HG02759 (cell line): ENCODE measurements at regions not wholly inside any gene's neighbourhood (a gene's known extent, or its start where the extent isn't known, plus 50 kb on each side); places are given as distances from the start of the nearest gene placed in this dataset.

Source experiments
- ATAC-seq: cut with Tn5 transposase; IDR thresholded peaks from one replicate; pipeline ENCODE4 v1.9.1; 2021; ENCODE audit warnings: mild to moderate bottlenecking, moderate library complexity; ENCODE audit not compliant: unreplicated experiment

GRCh38 chr4:133891011-133891410 is 310.6 kb downstream of the PABPC4L start:
- ATAC-seq = no peak

GRCh38 chr4:133887723-133888122 is 313.9 kb downstream of the PABPC4L start:
- no peak for ATAC-seq

GRCh38 chr4:133869486-133869885 is 332.1 kb downstream of the PABPC4L start:
- ATAC-seq = no peak

- ATAC-seq = no peak
Measured at GRCh38 chr4:133868856-133869255, 332.7 kb downstream of the PABPC4L start.

- ATAC-seq = no peak
Measured at GRCh38 chr4:133866328-133866699, 335.3 kb downstream of the PABPC4L start.

- no peak for ATAC-seq
Measured at GRCh38 chr4:133865612-133866327, 335.8 kb downstream of the PABPC4L start.

- ATAC-seq = no peak
Measured at GRCh38 chr4:133863153-133863552, 338.4 kb downstream of the PABPC4L start.

- no peak for ATAC-seq
Measured at GRCh38 chr4:133856731-133857355, 344.7 kb downstream of the PABPC4L start.

GRCh38 chr4:133855001-133855400 is 346.6 kb downstream of the PABPC4L start:
- no peak for ATAC-seq

GRCh38 chr4:133839326-133839725 is 362.3 kb downstream of the PABPC4L start:
- ATAC-seq = no peak

- no peak for ATAC-seq
Measured at GRCh38 chr4:133823177-133823576, 378.4 kb downstream of the PABPC4L start.

- no peak for ATAC-seq
Measured at GRCh38 chr4:133812954-133813353, 388.6 kb downstream of the PABPC4L start.

GRCh38 chr4:133812236-133812635 is 389.4 kb downstream of the PABPC4L start:
- ATAC-seq = no peak

GRCh38 chr4:133808151-133808550 is 393.4 kb downstream of the PABPC4L start:
- no peak for ATAC-seq

GRCh38 chr4:133803341-133803740 is 398.2 kb downstream of the PABPC4L start:
- ATAC-seq = no peak

GRCh38 chr4:133802359-133803140 is 399.0 kb downstream of the PABPC4L start:
- no peak for ATAC-seq

GRCh38 chr4:133801883-133802282 is 399.7 kb downstream of the PABPC4L start:
- no peak for ATAC-seq

GRCh38 chr4:133800966-133801365 is 400.6 kb downstream of the PABPC4L start:
- no peak for ATAC-seq

GRCh38 chr4:133799717-133800315 is 401.8 kb downstream of the PABPC4L start:
- no peak for ATAC-seq

GRCh38 chr4:133777661-133778060 is 423.9 kb downstream of the PABPC4L start:
- ATAC-seq = no peak

GRCh38 chr4:133776961-133777360 is 424.6 kb downstream of the PABPC4L start:
- ATAC-seq = no peak
